Limb (tissue), 2 donors: ENCODE measurements at regions not wholly inside any gene's neighbourhood (a gene's known extent, or its start where the extent isn't known, plus 50 kb on each side); places are given as distances from the start of the nearest gene placed in this dataset.

ENCODE experiments used
- DNase-seq, 2 donors: peaks; one replicate each; pipeline ENCODE4 v3.0.0-alpha.2; 2016; ENCODE audit errors: extremely low spot score in 2 of 2

- no peak for DNase-seq
These were observed 59.7 kb upstream of the TCF20 start for GRCh38 chr22:42330170-42330569.

- DNase-seq, result no peak
These were observed 59.1 kb upstream of the TCF20 start for GRCh38 chr22:42329504-42329903.

- no peak for DNase-seq
These were observed 58.3 kb upstream of the TCF20 start for GRCh38 chr22:42328784-42329145.

- no peak for DNase-seq
These were observed 57.8 kb upstream of the TCF20 start for GRCh38 chr22:42328130-42328783.

- DNase-seq, result no peak
These were observed 57.1 kb upstream of the TCF20 start for GRCh38 chr22:42327462-42328129.

GRCh38 chr22:42326801-42327200 is 56.3 kb upstream of the TCF20 start:
- DNase-seq, result no peak

- DNase-seq, result no peak
These were observed 55.8 kb upstream of the TCF20 start for GRCh38 chr22:42326301-42326700.

- no peak for DNase-seq
These were observed 54.7 kb upstream of the TCF20 start for GRCh38 chr22:42324990-42325710.

GRCh38 chr22:42324566-42324965 is 54.1 kb upstream of the TCF20 start:
- no peak for DNase-seq

- no peak for DNase-seq
These were observed 53.5 kb upstream of the TCF20 start for GRCh38 chr22:42323971-42324370.

- no peak for DNase-seq
These were observed 52.1 kb upstream of the TCF20 start for GRCh38 chr22:42322562-42322926.

- DNase-seq, result peak in 1 of 2 donors; percentile 70
These were observed 51.6 kb upstream of the TCF20 start for GRCh38 chr22:42321908-42322561.

- no peak for DNase-seq
These were observed 50.3 kb upstream of the TCF20 start for GRCh38 chr22:42320443-42321416.
